SU-DHL-6 (cell line): ENCODE measurements at regions not wholly inside any gene's neighbourhood (a gene's known extent, or its start where the extent isn't known, plus 50 kb on each side); places are given as distances from the start of the nearest gene placed in this dataset.

Source experiments
- CTCF ChIP-seq: fragments of 200-600 bp; sonication (generic); IDR thresholded peaks from one replicate; pipeline ENCODE4 v1.5.1; 2017; ENCODE audit warnings: antibody characterized with exemption, mild to moderate bottlenecking, low read length, moderate library complexity; ENCODE audit not compliant: insufficient read depth, poor library complexity, severe bottlenecking
- EZH2phosphoT487 ChIP-seq: fragments of 200-600 bp; sonication (generic), shearing (Covaris generic); conservative IDR thresholded peaks from 2 replicates; pipeline ENCODE4 v1.6.1; 2018; ENCODE audit warnings: mild to moderate bottlenecking, antibody characterized with exemption, low read length, moderate library complexity, mixed read lengths

- TF ChIP-seq CTCF: no peak
- TF ChIP-seq EZH2phosphoT487: no peak
Observed at GRCh38 chr12:115700896-115701465, 576.5 kb downstream of the MED13L start.
